ENCODE measurements at regions not wholly inside any gene's neighbourhood (a gene's known extent, or its start where the extent isn't known, plus 50 kb on each side); places are given as distances from the start of the nearest gene placed in this dataset.

GRCh38 chr6:104521176-104521575 is 338.5 kb downstream of the HACE1 start:
- TF ChIP-seq MAX (CRISPR knock-in tag; IDR thresholded peaks at IDR 0.05): no peak
- TF ChIP-seq ETV6 (CRISPR knock-in tag; IDR thresholded peaks at IDR 0.05): no peak
- no peak for TF ChIP-seq TEAD4 (CRISPR knock-in tag; IDR thresholded peaks at IDR 0.05)
- no peak for TF ChIP-seq CTCF (IDR thresholded peaks at IDR 0.05)
- TF ChIP-seq ZNF121 (CRISPR knock-in tag; IDR thresholded peaks at IDR 0.05): no peak
- TF ChIP-seq GABPB1 (CRISPR knock-in tag; IDR thresholded peaks at IDR 0.05): no peak

Data from WTC11 (cell line).